GM23338 (cell line): ENCODE measurements at regions not wholly inside any gene's neighbourhood (a gene's known extent, or its start where the extent isn't known, plus 50 kb on each side); places are given as distances from the start of the nearest gene placed in this dataset.

Experiments
- ATAC-seq: fragments of 200-7000 bp; cut with Tn5 transposase; 3 replicates; pipeline ENCODE4 v1.9.1; 2020
- DNase-seq: peaks from one replicate; pipeline ENCODE4 v3.0.0-alpha.2; 2015; ENCODE audit warnings: low spot score
- H2AFZ ChIP-seq: fragments of 200-600 bp; sonication (generic); 2 replicates; pipeline ENCODE4 v1.8.0; 2016; ENCODE audit warnings: antibody characterized with exemption, mild to moderate bottlenecking, moderate library complexity
- H3F3A ChIP-seq: fragments of 200-600 bp; sonication (generic); replicated peaks from 2 replicates; pipeline ENCODE4 v1.8.0; 2017; ENCODE audit warnings: antibody characterized with exemption, mixed run types, low read depth
- H3K27ac ChIP-seq: fragments of 200-600 bp; sonication (generic); 2 replicates; pipeline ENCODE4 v1.6.1; 2016; ENCODE audit warnings: low read depth
- H3K27me3 ChIP-seq: fragments of 200-600 bp; sonication (generic); 2 replicates; pipeline ENCODE4 v1.8.0; 2016; ENCODE audit warnings: mild to moderate bottlenecking, mixed run types, moderate library complexity; ENCODE audit not compliant: insufficient read depth
- H3K36me3 ChIP-seq: fragments of 200-600 bp; sonication (generic); 2 replicates; pipeline ENCODE4 v1.8.0; 2016; ENCODE audit warnings: mild to moderate bottlenecking; ENCODE audit not compliant: insufficient read depth
- H3K4me1 ChIP-seq: fragments of 200-600 bp; sonication (generic); 2 replicates; pipeline ENCODE4 v1.8.0; 2016; ENCODE audit warnings: mild to moderate bottlenecking, moderate library complexity; ENCODE audit not compliant: insufficient read depth
- H3K4me2 ChIP-seq: fragments of 200-600 bp; sonication (generic); 2 replicates; pipeline ENCODE4 v1.7.1; 2017; ENCODE audit warnings: mixed run types
- H3K4me3 ChIP-seq: fragments of 200-600 bp; sonication (generic); 2 replicates; pipeline ENCODE4 v1.6.1; 2016; ENCODE audit warnings: mixed run types
- H3K79me2 ChIP-seq: fragments of 200-600 bp; sonication (generic); replicated peaks from 2 replicates; pipeline ENCODE4 v1.8.0; 2017; ENCODE audit warnings: mild to moderate bottlenecking; ENCODE audit not compliant: insufficient read depth
- H3K9me2 ChIP-seq: fragments of 200-600 bp; sonication (generic); 2 replicates; pipeline ENCODE4 v1.8.0; 2017; ENCODE audit not compliant: insufficient read depth
- H4K20me1 ChIP-seq: fragments of 200-600 bp; sonication (generic); replicated peaks from 2 replicates; pipeline ENCODE4 v1.8.0; 2017; ENCODE audit warnings: mild to moderate bottlenecking; ENCODE audit not compliant: insufficient read depth
- H3K27ac Mint-ChIP-seq: 2 replicates; pipeline ENCODE4 v1.8.0; 2020; ENCODE audit warnings: inconsistent platforms, mild to moderate bottlenecking, moderate library complexity, mixed read lengths
- H3K27me3 Mint-ChIP-seq: 3 replicates; pipeline ENCODE4 v1.8.0; 2022; ENCODE audit warnings: low read depth, mild to moderate bottlenecking, moderate library complexity, mixed read lengths, inconsistent platforms; ENCODE audit not compliant: insufficient read depth, poor library complexity
- H3K36me3 Mint-ChIP-seq: 3 replicates; pipeline ENCODE4 v1.8.0; 2021; ENCODE audit warnings: low read depth, mild to moderate bottlenecking, inconsistent platforms, moderate library complexity, mixed read lengths
- H3K4me1 Mint-ChIP-seq: 3 replicates; pipeline ENCODE4 v1.8.0; 2020; ENCODE audit warnings: mild to moderate bottlenecking, inconsistent platforms, mixed read lengths
- H3K4me3 Mint-ChIP-seq: 3 replicates; pipeline ENCODE4 v1.8.0; 2021; ENCODE audit warnings: moderate library complexity, mild to moderate bottlenecking, inconsistent platforms, mixed read lengths
- H3K9me3 Mint-ChIP-seq: 3 replicates; pipeline ENCODE4 v1.8.0; 2020; ENCODE audit warnings: moderate library complexity, mild to moderate bottlenecking, inconsistent platforms, mixed read lengths
- CREB1 ChIP-seq: fragments of 250-450 bp; sonication (Bioruptor Pico); IDR thresholded peaks from 2 replicates; pipeline ENCODE4 v1.5.0; 2020; ENCODE audit warnings: low read depth, mild to moderate bottlenecking, moderate library complexity
- CTCF ChIP-seq, 2 experiments: fragments of 200-600 bp in 1 of 2; sonication (generic) in 1 of 2; conservative IDR thresholded peaks; 2 replicates each; pipeline versions ENCODE4 v1.5.1 to v1.6.1; 2016 to 2017; ENCODE audit warnings: antibody characterized with exemption in 2 of 2, low read depth in 2 of 2, mild to moderate bottlenecking in 2 of 2, moderate library complexity in 1 of 2
- EZH2 ChIP-seq: fragments of 200-600 bp; sonication (generic); IDR thresholded peaks from one replicate; pipeline ENCODE4 v1.8.0; 2017; ENCODE audit warnings: antibody characterized with exemption, mild to moderate bottlenecking, low read depth; ENCODE audit not compliant: unreplicated experiment
- EZH2phosphoT487 ChIP-seq: fragments of 200-600 bp; sonication (generic); IDR thresholded peaks from one replicate; pipeline ENCODE4 v1.8.1; 2018; ENCODE audit warnings: antibody characterized with exemption; ENCODE audit not compliant: unreplicated experiment
- POLR2AphosphoS5 ChIP-seq: IDR thresholded peaks from 2 replicates; pipeline ENCODE4 v1.6.1; 2016; ENCODE audit warnings: antibody characterized with exemption, low read depth
- REST ChIP-seq: IDR thresholded peaks from one replicate; pipeline ENCODE4 v1.6.1; 2018; ENCODE audit warnings: antibody characterized with exemption; ENCODE audit not compliant: unreplicated experiment
- STAT1 ChIP-seq: IDR thresholded peaks from one replicate; pipeline ENCODE4 v1.6.1; 2016; ENCODE audit warnings: antibody characterized with exemption; ENCODE audit not compliant: unreplicated experiment
- ZNF114 ChIP-seq: fragments of 250-450 bp; sonication (Bioruptor Pico); IDR thresholded peaks from 2 replicates; pipeline ENCODE4 v1.5.0; 2020; ENCODE audit warnings: mild to moderate bottlenecking, moderate library complexity
- ZNF331 ChIP-seq: fragments of 250-450 bp; sonication (Bioruptor Pico); IDR thresholded peaks from 2 replicates; pipeline ENCODE4 v1.5.0; 2020; ENCODE audit warnings: low read depth, mild to moderate bottlenecking, moderate library complexity

- H3K4me2 ChIP-seq: no peak overlapping the region
- H3K9me2 ChIP-seq: peaks cover 10% of the 10 kb centered on the region
- H2AFZ ChIP-seq: no peak overlapping the region
- peaks cover 5% of the 10 kb centered on the region; the same call in 1 of the 3 replicates for H3K36me3 Mint-ChIP-seq
- H3K27ac ChIP-seq: no peak overlapping the region
- H3K36me3 ChIP-seq: no peaks in the 10 kb centered on the region
- no peaks in the 10 kb centered on the region for H3K27me3 ChIP-seq
- H4K20me1 ChIP-seq: no peaks in the 10 kb centered on the region
- H3F3A ChIP-seq: no peaks in the 10 kb centered on the region
- DNase-seq: no peak
- TF ChIP-seq EZH2phosphoT487: no peak
- no peak for TF ChIP-seq REST
- no peak for TF ChIP-seq POLR2AphosphoS5
- TF ChIP-seq EZH2: no peak
- TF ChIP-seq ZNF114 (CRISPR knock-in tag): no peak
- TF ChIP-seq CREB1 (CRISPR knock-in tag): no peak
- TF ChIP-seq ZNF331 (CRISPR knock-in tag): no peak
- no peak for TF ChIP-seq CTCF (conservative IDR thresholded peaks at IDR 0.05; ENCODE audit: low read depth in 2 of 2)
- peaks cover 24% of the 10 kb centered on the region for H3K4me1 ChIP-seq
- peaks cover 3% of the 10 kb centered on the region for H3K27me3 Mint-ChIP-seq
- no peak overlapping the region for H3K4me3 Mint-ChIP-seq
- no peak for ATAC-seq
- H3K27ac Mint-ChIP-seq: no peak overlapping the region
- peaks cover 6% of the 10 kb centered on the region for H3K9me3 Mint-ChIP-seq
- H3K4me3 ChIP-seq: no peak overlapping the region
- H3K79me2 ChIP-seq: no peaks in the 10 kb centered on the region
- H3K4me1 Mint-ChIP-seq: peaks cover 20% of the 10 kb centered on the region
These were observed 112.7 kb upstream of the BMPER start for GRCh38 chr7:33792547-33793105.

- DNase-seq (no peak), ATAC-seq (no peak)
- Mint-ChIP-seq H3K4me1 (peaks cover 20% of the 10 kb centered on the region), H3K9me3 (peaks cover 6% of the 10 kb centered on the region), H3K36me3 (peaks cover 5% of the 10 kb centered on the region; the same call in 1 of the 3 replicates), H3K27ac (no peak overlapping the region), H3K4me3 (no peak overlapping the region), H3K27me3 (peaks cover 3% of the 10 kb centered on the region)
- Histone ChIP-seq H3K4me3 (no peak overlapping the region), H3K27me3 (no peaks in the 10 kb centered on the region), H3F3A (no peaks in the 10 kb centered on the region), H3K4me1 (peaks cover 24% of the 10 kb centered on the region), H3K79me2 (no peaks in the 10 kb centered on the region), H3K27ac (no peak overlapping the region), H2AFZ (no peak overlapping the region), H4K20me1 (no peaks in the 10 kb centered on the region), H3K36me3 (no peaks in the 10 kb centered on the region), H3K4me2 (no peak overlapping the region), H3K9me2 (peaks cover 10% of the 10 kb centered on the region)
- TF ChIP-seq ZNF114 (CRISPR knock-in tag) (no peak), STAT1 (no peak)
These were observed 111.7 kb upstream of the BMPER start for GRCh38 chr7:33793616-33794015.
